PC-9 (cell line): ENCODE measurements at regions not wholly inside any gene's neighbourhood (a gene's known extent, or its start where the extent isn't known, plus 50 kb on each side); places are given as distances from the start of the nearest gene placed in this dataset.

Experiments used
- BruUV-seq: library from RNA; stranded (reverse); fragments of 400-500 nt; replicated peaks from 2 replicates; lab custom pipeline; 2021; lab: Mats Ljungman, UMichigan
- CTCF ChIA-PET: fragments of 300-600 bp; sonication (Branson Sonifier 250); formaldehyde crosslinking; loops from one replicate; lab custom pipeline; 2022; ENCODE audit warnings: antibody characterized with exemption; lab: Charles Lee
- POLR2A ChIA-PET: fragments of 300-600 bp; sonication (Branson Sonifier 250); formaldehyde crosslinking; loops from one replicate; lab custom pipeline; 2022; ENCODE audit warnings: antibody characterized with exemption; ENCODE audit not compliant: unreplicated experiment; lab: Charles Lee
- DNase-seq, 2 experiments: peaks; one replicate each; pipeline versions ENCODE4 v3.0.0 to v3.0.0-alpha.2; 2015 to 2022; ENCODE audit warnings: mixed read lengths in 1 of 2
- H2AFZ ChIP-seq: fragments of 200-600 bp; sonication (generic); 2 replicates; pipeline ENCODE4 v1.8.1; 2017; ENCODE audit warnings: antibody characterized with exemption
- H3F3A ChIP-seq: fragments of 200-600 bp; sonication (generic); 2 replicates; pipeline ENCODE4 v1.8.1; 2017; ENCODE audit warnings: antibody characterized with exemption, mild to moderate bottlenecking, low read depth; ENCODE audit not compliant: insufficient read depth
- H3K27ac ChIP-seq: fragments of 200-600 bp; sonication (generic); 2 replicates; pipeline ENCODE4 v1.6.1; 2016; ENCODE audit warnings: mixed run types
- H3K27me3 ChIP-seq: fragments of 200-600 bp; sonication (generic); 2 replicates; pipeline ENCODE4 v1.6.1; 2016; ENCODE audit warnings: low read depth, mixed run types; ENCODE audit not compliant: insufficient read depth
- H3K36me3 ChIP-seq: fragments of 200-600 bp; sonication (generic); 2 replicates; pipeline ENCODE4 v1.6.1; 2016; ENCODE audit warnings: low read depth, mixed run types
- H3K4me1 ChIP-seq: fragments of 200-600 bp; sonication (generic); replicated peaks from 2 replicates; pipeline ENCODE4 v1.6.1; 2016; ENCODE audit warnings: mixed run types; ENCODE audit not compliant: insufficient read depth
- H3K4me2 ChIP-seq: fragments of 200-600 bp; sonication (generic); 2 replicates; pipeline ENCODE4 v1.6.1; 2017; ENCODE audit warnings: mixed run types
- H3K4me3 ChIP-seq: fragments of 200-600 bp; sonication (generic); 2 replicates; pipeline ENCODE4 v1.6.1; 2016; ENCODE audit warnings: mixed run types
- H3K79me2 ChIP-seq: fragments of 200-600 bp; sonication (generic); 2 replicates; pipeline ENCODE4 v1.6.1; 2017; ENCODE audit warnings: low read depth, mixed run types
- H3K9me2 ChIP-seq: fragments of 200-600 bp; sonication (generic); 2 replicates; pipeline ENCODE4 v1.8.1; 2017; ENCODE audit warnings: mild to moderate bottlenecking; ENCODE audit not compliant: insufficient read depth
- H3K9me3 ChIP-seq: fragments of 200-600 bp; sonication (generic); 2 replicates; pipeline ENCODE4 v1.8.1; 2016; ENCODE audit warnings: low read depth; ENCODE audit not compliant: insufficient read depth
- H4K20me1 ChIP-seq: fragments of 200-600 bp; sonication (generic); 2 replicates; pipeline ENCODE4 v1.8.1; 2017; ENCODE audit not compliant: insufficient read depth
- CTCF ChIP-seq: fragments of 200-600 bp; sonication (generic); conservative IDR thresholded peaks from 2 replicates; pipeline ENCODE4 v1.6.1; 2017; ENCODE audit warnings: mixed run types, antibody characterized with exemption, mild to moderate bottlenecking, moderate library complexity
- EZH2 ChIP-seq: fragments of 200-600 bp; sonication (generic); IDR thresholded peaks from 2 replicates; pipeline ENCODE4 v1.8.0; 2017; ENCODE audit warnings: antibody characterized with exemption, low read depth
- intact Hi-C: fragments of 100-400 bp; cut with micrococcal nuclease; formaldehyde crosslinking; loops from one replicate; pipeline ENCODE4 v1.10.0; 2022; ENCODE audit not compliant: unreplicated experiment

GRCh38 chrX:95065151-95065550 is 1391.1 kb downstream of the FAM133A start:
- Histone ChIP-seq H3K79me2 (no peaks in the 10 kb centered on the region), H3K4me2 (no peak overlapping the region), H3K27ac (no peak overlapping the region), H3K9me3 (no peaks in the 10 kb centered on the region), H3K9me2 (no peaks in the 10 kb centered on the region), H3K4me1 (no peaks in the 10 kb centered on the region), H3K4me3 (no peak overlapping the region), H3K27me3 (no peaks in the 10 kb centered on the region), H2AFZ (no peak overlapping the region), H4K20me1 (no peaks in the 10 kb centered on the region), H3F3A (no peaks in the 10 kb centered on the region), H3K36me3 (no peaks in the 10 kb centered on the region)
- no TSS peak for BruUV-seq
- intact Hi-C loops = no loop called here
- ChIA-PET CTCF (no interaction called here), POLR2A (no interaction called here)
- no peak for DNase-seq
- no peak for TF ChIP-seq CTCF
- TF ChIP-seq EZH2 = no peak

- Histone ChIP-seq H3K36me3 (no peaks in the 10 kb centered on the region), H3K4me2 (no peak overlapping the region), H3K79me2 (no peaks in the 10 kb centered on the region), H4K20me1 (no peaks in the 10 kb centered on the region), H3K27ac (no peak overlapping the region), H3K9me3 (no peaks in the 10 kb centered on the region), H2AFZ (no peak overlapping the region), H3K9me2 (no peaks in the 10 kb centered on the region), H3F3A (no peaks in the 10 kb centered on the region), H3K27me3 (no peaks in the 10 kb centered on the region), H3K4me1 (no peaks in the 10 kb centered on the region), H3K4me3 (no peak overlapping the region)
- POLR2A ChIA-PET = no interaction called here
- no TSS peak for BruUV-seq
- intact Hi-C loops = loop anchor here (10.0 kb wide), 1 partner anchor 236 kb away; no protein-coding TSS in a partner anchor
- DNase-seq = no peak
- CTCF ChIA-PET = no interaction called here
- TF ChIP-seq CTCF (peak; percentile 42; the same call in 1 of the 2 replicates), EZH2 (no peak)
These were observed 1397.0 kb downstream of the FAM133A start for GRCh38 chrX:95071052-95071451.

- H3K36me3 ChIP-seq = no peaks in the 10 kb centered on the region
- H3K4me3 ChIP-seq = no peak overlapping the region
- H3K27ac ChIP-seq = no peak overlapping the region
- no peak overlapping the region for H3K4me2 ChIP-seq
- no TSS peak for BruUV-seq
- no peaks in the 10 kb centered on the region for H3K4me1 ChIP-seq
- no peaks in the 10 kb centered on the region for H3K9me3 ChIP-seq
- H2AFZ ChIP-seq = no peak overlapping the region
- no peaks in the 10 kb centered on the region for H3F3A ChIP-seq
- H3K9me2 ChIP-seq = no peaks in the 10 kb centered on the region
- POLR2A ChIA-PET = no interaction called here
- no peaks in the 10 kb centered on the region for H3K27me3 ChIP-seq
- intact Hi-C loops = loop anchor here (10.0 kb wide), 1 partner anchor 237 kb away; no protein-coding TSS in a partner anchor
- no peaks in the 10 kb centered on the region for H4K20me1 ChIP-seq
- no peak for DNase-seq
- CTCF ChIA-PET = no interaction called here
- no peaks in the 10 kb centered on the region for H3K79me2 ChIP-seq
- no peak for TF ChIP-seq EZH2
- no peak for TF ChIP-seq CTCF
These were observed 1397.6 kb downstream of the FAM133A start for GRCh38 chrX:95071621-95072020.
